ENCODE measurements at regions not wholly inside any gene's neighbourhood (a gene's known extent, or its start where the extent isn't known, plus 50 kb on each side); places are given as distances from the start of the nearest gene placed in this dataset.

GRCh38 chr15:93327364-93327763 is 238.4 kb upstream of the RGMA start:
- H2AFZ ChIP-seq (ENCODE audit: insufficient read depth, low read length, poor library complexity): no peak overlapping the region
- no peak overlapping the region for H3K14ac ChIP-seq (ENCODE audit: low read length)

GRCh38 chr15:93324186-93324975 is 235.4 kb upstream of the RGMA start:
- H3K14ac ChIP-seq (ENCODE audit: low read length): no peak overlapping the region
- peaks cover 4 to 5% of the 10 kb centered on the region in 2 experiments for H3K4me1 ChIP-seq (ENCODE audit: control insufficient read depth in 1 of 2, insufficient read depth in 2 of 2, low read length in 2 of 2)
- H3K36me3 ChIP-seq (ENCODE audit: control insufficient read depth in 1 of 2, insufficient read depth in 2 of 2, low read length in 2 of 2): no peaks in the 10 kb centered on the region
- no peak overlapping the region for H4K8ac ChIP-seq (ENCODE audit: low read depth, low read length)
- no peak overlapping the region for H2BK120ac ChIP-seq (ENCODE audit: insufficient read depth, low read length, poor library complexity)
- H4K91ac ChIP-seq (ENCODE audit: low read depth, low read length): no peak overlapping the region
- peaks cover 2% of the 10 kb centered on the region for H3K9me3 ChIP-seq (ENCODE audit: insufficient read depth, low read depth, low read length)
- no peak overlapping the region for H3K23ac ChIP-seq (ENCODE audit: low read length)
- no peak overlapping the region for H2BK12ac ChIP-seq (ENCODE audit: low read length)
- H3K18ac ChIP-seq (ENCODE audit: low read length): no peak overlapping the region
- no peak overlapping the region for H3K4ac ChIP-seq (ENCODE audit: low read depth, low read length)
- H2AK5ac ChIP-seq (ENCODE audit: low read length): no peak overlapping the region
- H4K12ac ChIP-seq (ENCODE audit: low read depth, low read length): no peak overlapping the region
- no peaks in the 10 kb centered on the region for H3K79me1 ChIP-seq (ENCODE audit: low read length)
- whole genome bisulfite sequencing (ENCODE audit: extremely low coverage, insufficient coverage, insufficient read length): no CpG with 5 or more reads among the region's 5 CpGs
- H2AFZ ChIP-seq (ENCODE audit: insufficient read depth, low read length, poor library complexity): no peak overlapping the region
- H3K27me3 ChIP-seq (ENCODE audit: insufficient read depth, low read length): no peaks in the 10 kb centered on the region
- no peak overlapping the region for H3K4me3 ChIP-seq (ENCODE audit: low read depth, low read length)
- H3K4me2 ChIP-seq (ENCODE audit: low read length): no peak overlapping the region
- no peak overlapping the region for H3K9ac ChIP-seq (ENCODE audit: low read length)
- no peaks in the 10 kb centered on the region for H3K79me2 ChIP-seq (ENCODE audit: control insufficient read depth, insufficient read depth, low read length, poor library complexity)
- H3K27ac ChIP-seq (ENCODE audit: low read depth, low read length): no peak overlapping the region
- no peak for DNase-seq
- no peak overlapping the region for H2BK5ac ChIP-seq (ENCODE audit: low read depth, low read length, poor library complexity)

More at GRCh38 chr15:93327364-93327763, 238.4 kb upstream of the RGMA start:
- Histone ChIP-seq H3K36me3 (ENCODE audit: control insufficient read depth in 1 of 2, insufficient read depth in 2 of 2, low read length in 2 of 2) (no peaks in the 10 kb centered on the region), H2BK120ac (ENCODE audit: insufficient read depth, low read length, poor library complexity) (no peak overlapping the region), H3K4ac (ENCODE audit: low read depth, low read length) (no peak overlapping the region), H3K9ac (ENCODE audit: low read length) (peak overlapping the region; percentile 38), H4K91ac (ENCODE audit: low read depth, low read length) (no peak overlapping the region), H4K12ac (ENCODE audit: low read depth, low read length) (no peak overlapping the region), H3K9me3 (ENCODE audit: insufficient read depth, low read depth, low read length) (peaks cover 2% of the 10 kb centered on the region), H2AK5ac (ENCODE audit: low read length) (no peak overlapping the region), H3K23ac (ENCODE audit: low read length) (no peak overlapping the region), H3K4me2 (ENCODE audit: low read length) (no peak overlapping the region), H3K27ac (ENCODE audit: low read depth, low read length) (no peak overlapping the region), H3K27me3 (ENCODE audit: insufficient read depth, low read length) (no peaks in the 10 kb centered on the region), H2BK12ac (ENCODE audit: low read length) (no peak overlapping the region), H4K8ac (ENCODE audit: low read depth, low read length) (no peak overlapping the region), H3K4me3 (ENCODE audit: low read depth, low read length) (no peak overlapping the region), H3K79me2 (ENCODE audit: control insufficient read depth, insufficient read depth, low read length, poor library complexity) (no peaks in the 10 kb centered on the region), H3K79me1 (ENCODE audit: low read length) (no peaks in the 10 kb centered on the region), H3K4me1 (ENCODE audit: control insufficient read depth in 1 of 2, insufficient read depth in 2 of 2, low read length in 2 of 2) (peaks cover 3 to 5% of the 10 kb centered on the region in 2 experiments), H3K18ac (ENCODE audit: low read length) (no peak overlapping the region), H2BK5ac (ENCODE audit: low read depth, low read length, poor library complexity) (no peak overlapping the region)
- no peak for DNase-seq
- WGBS (ENCODE audit: extremely low coverage, insufficient coverage, insufficient read length): no CpG with 5 or more reads among the region's 2 CpGs

- Histone ChIP-seq H3K79me2 (ENCODE audit: control insufficient read depth, insufficient read depth, low read length, poor library complexity) (no peaks in the 10 kb centered on the region), H3K79me1 (ENCODE audit: low read length) (no peaks in the 10 kb centered on the region), H2AK5ac (ENCODE audit: low read length) (no peak overlapping the region), H3K36me3 (ENCODE audit: control insufficient read depth in 1 of 2, insufficient read depth in 2 of 2, low read length in 2 of 2) (no peaks in the 10 kb centered on the region), H4K91ac (ENCODE audit: low read depth, low read length) (no peak overlapping the region), H3K27me3 (ENCODE audit: insufficient read depth, low read length) (no peaks in the 10 kb centered on the region), H2BK12ac (ENCODE audit: low read length) (no peak overlapping the region), H4K12ac (ENCODE audit: low read depth, low read length) (no peak overlapping the region), H4K8ac (ENCODE audit: low read depth, low read length) (no peak overlapping the region), H3K4me1 (ENCODE audit: control insufficient read depth in 1 of 2, insufficient read depth in 2 of 2, low read length in 2 of 2) (peaks cover 4 to 5% of the 10 kb centered on the region in 2 experiments), H3K27ac (ENCODE audit: low read depth, low read length) (no peak overlapping the region), H3K9me3 (ENCODE audit: insufficient read depth, low read depth, low read length) (peaks cover 2% of the 10 kb centered on the region), H3K4me3 (ENCODE audit: low read depth, low read length) (no peak overlapping the region), H3K4me2 (ENCODE audit: low read length) (peak overlapping the region; percentile 7), H3K9ac (ENCODE audit: low read length) (no peak overlapping the region), H2BK120ac (ENCODE audit: insufficient read depth, low read length, poor library complexity) (no peak overlapping the region), H2BK5ac (ENCODE audit: low read depth, low read length, poor library complexity) (no peak overlapping the region), H2AFZ (ENCODE audit: insufficient read depth, low read length, poor library complexity) (peak overlapping the region; percentile 2), H3K23ac (ENCODE audit: low read length) (no peak overlapping the region), H3K4ac (ENCODE audit: low read depth, low read length) (no peak overlapping the region), H3K14ac (ENCODE audit: low read length) (no peak overlapping the region), H3K18ac (ENCODE audit: low read length) (no peak overlapping the region)
- DNase-seq: peak; percentile 80 to 83
- WGBS (ENCODE audit: extremely low coverage, insufficient coverage, insufficient read length): no CpG with 5 or more reads among the region's 9 CpGs
Observed at GRCh38 chr15:93321881-93322282, 232.9 kb upstream of the RGMA start.

GRCh38 chr15:93319121-93319814 is 230.3 kb upstream of the RGMA start:
- H3K9me3 ChIP-seq (ENCODE audit: insufficient read depth, low read depth, low read length): peaks cover 2% of the 10 kb centered on the region
- no peak for DNase-seq
- H2AFZ ChIP-seq (ENCODE audit: insufficient read depth, low read length, poor library complexity): no peak overlapping the region
- no peak overlapping the region for H3K14ac ChIP-seq (ENCODE audit: low read length)
- no peak overlapping the region for H3K27ac ChIP-seq (ENCODE audit: low read depth, low read length)
- H4K8ac ChIP-seq (ENCODE audit: low read depth, low read length): no peak overlapping the region
- H3K4ac ChIP-seq (ENCODE audit: low read depth, low read length): no peak overlapping the region
- H3K4me1 ChIP-seq (ENCODE audit: control insufficient read depth in 1 of 2, insufficient read depth in 2 of 2, low read length in 2 of 2): peaks cover 4 to 5% of the 10 kb centered on the region in 2 experiments
- no peak overlapping the region for H2AK5ac ChIP-seq (ENCODE audit: low read length)
- H3K4me3 ChIP-seq (ENCODE audit: low read depth, low read length): no peak overlapping the region
- H2BK5ac ChIP-seq (ENCODE audit: low read depth, low read length, poor library complexity): no peak overlapping the region
- H3K79me2 ChIP-seq (ENCODE audit: control insufficient read depth, insufficient read depth, low read length, poor library complexity): no peaks in the 10 kb centered on the region
- no CpG with 5 or more reads among the region's 19 CpGs for WGBS (ENCODE audit: extremely low coverage, insufficient coverage, insufficient read length)
- H3K9ac ChIP-seq (ENCODE audit: low read length): no peak overlapping the region
- H3K36me3 ChIP-seq (ENCODE audit: control insufficient read depth in 1 of 2, insufficient read depth in 2 of 2, low read length in 2 of 2): no peaks in the 10 kb centered on the region
- H3K4me2 ChIP-seq (ENCODE audit: low read length): no peak overlapping the region
- no peak overlapping the region for H2BK12ac ChIP-seq (ENCODE audit: low read length)
- no peaks in the 10 kb centered on the region for H3K79me1 ChIP-seq (ENCODE audit: low read length)
- no peak overlapping the region for H3K23ac ChIP-seq (ENCODE audit: low read length)
- no peak overlapping the region for H2BK120ac ChIP-seq (ENCODE audit: insufficient read depth, low read length, poor library complexity)
- no peak overlapping the region for H3K18ac ChIP-seq (ENCODE audit: low read length)
- no peaks in the 10 kb centered on the region for H3K27me3 ChIP-seq (ENCODE audit: insufficient read depth, low read length)
- no peak overlapping the region for H4K12ac ChIP-seq (ENCODE audit: low read depth, low read length)
- no peak overlapping the region for H4K91ac ChIP-seq (ENCODE audit: low read depth, low read length)

Data from trophoblast cell (in vitro differentiated cells and primary cell).